Tibial nerve (tissue), 3 donors: ENCODE measurements at regions not wholly inside any gene's neighbourhood (a gene's known extent, or its start where the extent isn't known, plus 50 kb on each side); places are given as distances from the start of the nearest gene placed in this dataset.

Experiments
- CTCF ChIP-seq, 5 experiments: fragments of 200-600 bp in 3 of 5; fragments of 450-650 bp in 2 of 5; sonication (generic) in 3 of 5; IDR thresholded peaks; one replicate each; pipeline ENCODE4 v1.5.1; 2016 to 2019; ENCODE audit warnings: antibody characterized with exemption in 5 of 5, mild to moderate bottlenecking in 3 of 5, moderate library complexity in 2 of 5
- POLR2A ChIP-seq, 2 donors: fragments of 450-650 bp; IDR thresholded peaks; one replicate each; pipeline ENCODE4 v1.6.1; 2017; ENCODE audit warnings: antibody characterized with exemption in 2 of 2, mild to moderate bottlenecking in 2 of 2, moderate library complexity in 2 of 2

GRCh38 chr1:81459043-81459442 is 341.7 kb upstream of the ADGRL2 start:
- no peak for TF ChIP-seq POLR2A (IDR thresholded peaks at IDR 0.05)
- no peak for TF ChIP-seq CTCF (IDR thresholded peaks at IDR 0.05)
